ENCODE measurements at regions not wholly inside any gene's neighbourhood (a gene's known extent, or its start where the extent isn't known, plus 50 kb on each side); places are given as distances from the start of the nearest gene placed in this dataset.
"Not testable (repeated sequence)": the region's sequence is repeated elsewhere in the genome, so short reads cannot be mapped to it uniquely, and the experiment has no call there.

DNA sequence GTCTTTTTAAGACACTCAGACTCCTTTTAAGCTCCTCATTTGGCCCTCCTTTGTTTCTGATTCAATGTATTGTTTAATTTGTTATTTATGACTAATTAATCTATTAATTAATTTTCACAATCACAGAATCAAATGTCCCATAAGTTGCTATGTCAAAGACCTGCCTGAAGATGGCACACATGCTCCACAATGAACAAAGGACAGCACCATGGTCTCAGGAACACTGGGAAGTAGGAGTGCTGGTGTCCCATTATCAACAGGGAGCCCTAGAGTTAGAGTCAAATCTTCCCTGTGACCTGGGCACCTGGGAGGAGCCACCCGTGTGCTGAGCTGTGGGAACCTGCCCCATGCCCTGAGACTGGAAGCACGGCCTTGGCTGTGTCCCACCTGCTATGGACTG, 1164.3 kb downstream of the RPIA start:
- in situ Hi-C loops (cut with MboI); BruUV-seq (replicated peaks); POLR2A ChIA-PET; H3K4me1 ChIP-seq (ENCODE audit: control insufficient read depth, insufficient read depth, low read length); H2AFZ ChIP-seq (ENCODE audit: control insufficient read depth, low read depth, low read length); RAD21 ChIA-PET (ENCODE audit: unreplicated experiment); H3K27ac ChIP-seq (ENCODE audit: control insufficient read depth, insufficient read depth); SMC1A ChIA-PET (ENCODE audit: uncharacterized antibody, unreplicated experiment); H3K4me3 ChIP-seq; H3K27me3 ChIP-seq (replicated peaks in 1 of 2; ENCODE audit: control insufficient read depth in 2 of 2, insufficient read depth in 2 of 2, low read length in 1 of 2); H3K36me3 ChIP-seq (ENCODE audit: control insufficient read depth in 2 of 2, insufficient read depth in 2 of 2, low read length in 1 of 2); intact Hi-C loops (cut with micrococcal nuclease; ENCODE audit: unreplicated experiment); DNase-seq (ENCODE audit: low read depth, low spot score); H3K4me2 ChIP-seq (ENCODE audit: control insufficient read depth, insufficient read depth); CTCF ChIA-PET; H3K79me2 ChIP-seq (ENCODE audit: control insufficient read depth, insufficient read depth, low read length); H3K9ac ChIP-seq (ENCODE audit: control insufficient read depth, insufficient read depth, low read length); H4K20me1 ChIP-seq (ENCODE audit: control insufficient read depth, insufficient read depth); H3K9me3 ChIP-seq (replicated peaks; ENCODE audit: control insufficient read depth, insufficient read depth, low read length): not testable (repeated sequence)
- ATAC-seq (peak; percentile 27; the same call in 1 of the 3 replicates), FAIRE-seq (peak; percentile 94)
- no CpG with 5 or more reads among the region's 2 CpGs for WGBS (ENCODE audit: insufficient coverage, insufficient replicate concordance, low lambda C conversion rate, missing lambda C conversion rate)
- TF ChIP-seq CTCF (IDR thresholded peaks at IDR 0.05 in 2 of 3, conservative IDR thresholded peaks at IDR 0.05 in 1 of 3; ENCODE audit: control insufficient read depth in 2 of 3, extremely low read depth in 1 of 3, insufficient read depth in 1 of 3, low read depth in 3 of 3, low read length in 3 of 3), result 0 out of 6 replicates have a peak, but pooled peaks of 1 of the 3 experiments have one; percentile 6
- peak; percentile 25; the same call in 1 of the 2 replicates for TF ChIP-seq RAD21 (IDR thresholded peaks at IDR 0.05; ENCODE audit: insufficient read depth, low read depth, low read length)

DNA sequence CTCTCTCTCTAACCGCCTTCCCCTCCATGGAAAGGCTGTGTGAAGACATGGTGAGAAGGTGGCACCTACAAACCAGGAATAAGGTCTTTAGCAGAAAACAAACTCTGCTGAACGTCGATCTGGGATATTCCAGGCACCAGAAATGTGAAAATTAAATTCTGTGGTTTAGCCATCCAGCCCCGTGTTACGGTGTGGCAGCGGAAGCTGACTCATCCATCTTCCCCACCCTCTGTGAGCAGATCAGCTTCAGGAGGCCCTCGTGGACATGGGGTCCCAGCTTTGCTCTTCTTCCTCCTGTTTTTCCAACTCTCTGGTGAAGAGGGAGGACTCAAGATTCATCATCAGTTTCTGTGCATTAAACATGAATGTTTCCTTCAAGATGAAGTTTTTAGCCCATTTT, 1164.8 kb downstream of the RPIA start:
- CTCF ChIA-PET; H4K20me1 ChIP-seq (ENCODE audit: control insufficient read depth, insufficient read depth); H3K79me2 ChIP-seq (ENCODE audit: control insufficient read depth, insufficient read depth, low read length); H3K4me2 ChIP-seq (ENCODE audit: control insufficient read depth, insufficient read depth); SMC1A ChIA-PET (ENCODE audit: uncharacterized antibody, unreplicated experiment); H3K4me1 ChIP-seq (ENCODE audit: control insufficient read depth, insufficient read depth, low read length); FAIRE-seq; H3K36me3 ChIP-seq (ENCODE audit: control insufficient read depth in 2 of 2, insufficient read depth in 2 of 2, low read length in 1 of 2); DNase-seq (ENCODE audit: low read depth, low spot score); H2AFZ ChIP-seq (ENCODE audit: control insufficient read depth, low read depth, low read length); H3K27ac ChIP-seq (ENCODE audit: control insufficient read depth, insufficient read depth); H3K4me3 ChIP-seq; H3K9me3 ChIP-seq (replicated peaks; ENCODE audit: control insufficient read depth, insufficient read depth, low read length); in situ Hi-C loops (cut with MboI); intact Hi-C loops (cut with micrococcal nuclease; ENCODE audit: unreplicated experiment); H3K27me3 ChIP-seq (replicated peaks in 1 of 2; ENCODE audit: control insufficient read depth in 2 of 2, insufficient read depth in 2 of 2, low read length in 1 of 2); BruUV-seq (replicated peaks); H3K9ac ChIP-seq (ENCODE audit: control insufficient read depth, insufficient read depth, low read length); POLR2A ChIA-PET; RAD21 ChIA-PET (ENCODE audit: unreplicated experiment); ATAC-seq: not testable (repeated sequence)
- WGBS (ENCODE audit: insufficient coverage, insufficient replicate concordance, low lambda C conversion rate, missing lambda C conversion rate), result 0% methylated on average over 2 of the region's 7 CpGs

DNA sequence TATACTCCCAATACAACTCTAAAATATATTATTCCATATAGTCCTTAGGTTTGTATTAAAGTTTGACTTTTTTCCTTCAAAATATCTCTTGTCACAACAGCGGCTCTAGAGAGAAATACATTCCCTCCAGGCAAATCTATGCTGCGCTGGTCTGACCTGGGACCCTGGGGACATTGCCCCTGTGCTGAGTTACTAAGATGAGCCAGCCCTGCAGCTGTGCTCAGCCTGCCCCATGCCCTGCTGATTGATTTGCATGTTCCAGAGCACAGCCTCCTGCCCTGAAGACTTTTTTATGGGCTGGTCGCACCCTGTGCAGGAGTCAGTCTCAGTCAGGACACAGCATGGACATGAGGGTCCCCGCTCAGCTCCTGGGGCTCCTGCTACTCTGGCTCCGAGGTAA, 1170.7 kb downstream of the RPIA start:
- in situ Hi-C loops (cut with MboI); H3K36me3 ChIP-seq (ENCODE audit: control insufficient read depth in 2 of 2, insufficient read depth in 2 of 2, low read length in 1 of 2); CTCF ChIA-PET; H3K9me3 ChIP-seq (replicated peaks; ENCODE audit: control insufficient read depth, insufficient read depth, low read length); BruUV-seq (replicated peaks); POLR2A ChIA-PET; ATAC-seq; H3K4me1 ChIP-seq (ENCODE audit: control insufficient read depth, insufficient read depth, low read length); H3K4me3 ChIP-seq; H3K27me3 ChIP-seq (replicated peaks in 1 of 2; ENCODE audit: control insufficient read depth in 2 of 2, insufficient read depth in 2 of 2, low read length in 1 of 2); H3K27ac ChIP-seq (ENCODE audit: control insufficient read depth, insufficient read depth); intact Hi-C loops (cut with micrococcal nuclease; ENCODE audit: unreplicated experiment); H3K79me2 ChIP-seq (ENCODE audit: control insufficient read depth, insufficient read depth, low read length); FAIRE-seq; SMC1A ChIA-PET (ENCODE audit: uncharacterized antibody, unreplicated experiment); H4K20me1 ChIP-seq (ENCODE audit: control insufficient read depth, insufficient read depth); RAD21 ChIA-PET (ENCODE audit: unreplicated experiment); DNase-seq (ENCODE audit: low read depth, low spot score); H2AFZ ChIP-seq (ENCODE audit: control insufficient read depth, low read depth, low read length); H3K4me2 ChIP-seq (ENCODE audit: control insufficient read depth, insufficient read depth); H3K9ac ChIP-seq (ENCODE audit: control insufficient read depth, insufficient read depth, low read length): not testable (repeated sequence)
- WGBS (ENCODE audit: insufficient coverage, insufficient replicate concordance, low lambda C conversion rate, missing lambda C conversion rate), result no CpG with 5 or more reads among the region's 5 CpGs

All from GM12878 (cell line).